ENCODE measurements at regions not wholly inside any gene's neighbourhood (a gene's known extent, or its start where the extent isn't known, plus 50 kb on each side); places are given as distances from the start of the nearest gene placed in this dataset.

GRCh38 chr12:97616946-97617345 is 154.3 kb downstream of the RMST start:
- H3K27ac ChIP-seq, result no peak overlapping the region
- no peak for TF ChIP-seq POLR2A (IDR thresholded peaks at IDR 0.05)
- TF ChIP-seq, protein P1, sequence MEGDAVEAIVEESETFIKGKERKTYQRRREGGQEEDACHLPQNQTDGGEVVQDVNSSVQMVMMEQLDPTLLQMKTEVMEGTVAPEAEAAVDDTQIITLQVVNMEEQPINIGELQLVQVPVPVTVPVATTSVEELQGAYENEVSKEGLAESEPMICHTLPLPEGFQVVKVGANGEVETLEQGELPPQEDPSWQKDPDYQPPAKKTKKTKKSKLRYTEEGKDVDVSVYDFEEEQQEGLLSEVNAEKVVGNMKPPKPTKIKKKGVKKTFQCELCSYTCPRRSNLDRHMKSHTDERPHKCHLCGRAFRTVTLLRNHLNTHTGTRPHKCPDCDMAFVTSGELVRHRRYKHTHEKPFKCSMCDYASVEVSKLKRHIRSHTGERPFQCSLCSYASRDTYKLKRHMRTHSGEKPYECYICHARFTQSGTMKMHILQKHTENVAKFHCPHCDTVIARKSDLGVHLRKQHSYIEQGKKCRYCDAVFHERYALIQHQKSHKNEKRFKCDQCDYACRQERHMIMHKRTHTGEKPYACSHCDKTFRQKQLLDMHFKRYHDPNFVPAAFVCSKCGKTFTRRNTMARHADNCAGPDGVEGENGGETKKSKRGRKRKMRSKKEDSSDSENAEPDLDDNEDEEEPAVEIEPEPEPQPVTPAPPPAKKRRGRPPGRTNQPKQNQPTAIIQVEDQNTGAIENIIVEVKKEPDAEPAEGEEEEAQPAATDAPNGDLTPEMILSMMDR (IDR thresholded peaks at IDR 0.05), result no peak
- intact Hi-C loops (cut with DNase I), result no loop called here
- 77 to 91% (median 83%) methylated on average over 4 of the region's 4 CpGs for WGBS, 4 donors
- no peaks in the 10 kb centered on the region for H3K27me3 ChIP-seq
- H3K4me3 ChIP-seq, result no peak overlapping the region
- H3K9me3 ChIP-seq (replicated peaks in 1 of 3), result no peaks in the 10 kb centered on the region
- H3K4me1 ChIP-seq (replicated peaks in 1 of 2), result no peaks in the 10 kb centered on the region
- no peak for DNase-seq
- no peaks in the 10 kb centered on the region for H3K36me3 ChIP-seq (replicated peaks in 1 of 2)

DNA sequence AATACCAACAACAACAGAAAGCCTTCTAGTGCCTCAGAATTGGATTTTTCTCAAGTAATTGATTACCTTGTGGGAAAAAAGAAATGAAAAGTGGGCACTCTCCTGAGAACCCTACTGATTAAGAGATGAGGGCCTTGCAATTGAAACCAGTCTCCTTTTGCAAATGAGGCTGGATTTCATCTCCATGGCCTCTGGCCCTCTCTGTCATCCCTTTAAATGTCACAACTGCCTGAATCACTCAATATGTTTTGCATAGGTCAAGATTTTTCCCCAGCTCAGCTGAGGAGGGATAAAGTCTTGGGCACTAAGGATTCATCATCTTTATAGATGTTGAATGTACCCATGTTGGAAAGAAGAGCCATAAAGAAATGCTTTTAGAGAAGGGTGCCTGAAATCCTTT is 166.4 kb downstream of the RMST start:
- Histone ChIP-seq H3K9me3 (replicated peaks in 1 of 3) (no peaks in the 10 kb centered on the region), H3K27me3 (no peaks in the 10 kb centered on the region), H3K4me1 (replicated peaks in 1 of 2) (no peaks in the 10 kb centered on the region), H3K27ac (no peak overlapping the region), H3K36me3 (replicated peaks in 1 of 2) (no peaks in the 10 kb centered on the region), H3K4me3 (no peak overlapping the region)
- no peak for DNase-seq
- TF ChIP-seq, protein P1 (IDR thresholded peaks at IDR 0.05), result no peak
- TF ChIP-seq POLR2A (IDR thresholded peaks at IDR 0.05), result no peak
- intact Hi-C loops (cut with DNase I), result no loop called here

DNA sequence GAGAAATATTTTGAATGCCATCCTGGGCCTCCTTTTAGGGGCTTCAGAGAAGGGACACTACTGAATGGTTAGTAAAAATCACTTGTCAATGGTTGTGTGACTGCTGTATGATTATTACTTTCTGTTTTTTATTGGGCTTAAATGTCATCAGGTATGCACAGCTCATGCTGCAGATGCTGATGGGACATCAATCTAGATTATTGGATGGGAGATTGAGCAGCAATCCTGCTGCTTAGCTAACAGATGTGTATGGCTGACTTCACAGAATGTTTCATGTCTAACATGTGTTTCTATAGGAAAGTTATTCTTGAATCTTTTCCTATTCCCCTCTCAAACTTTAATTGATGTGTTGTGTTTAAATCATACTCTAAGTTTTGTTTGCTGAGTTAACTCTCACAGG is 166.8 kb downstream of the RMST start:
- no peak overlapping the region for H3K27ac ChIP-seq
- intact Hi-C loops (cut with DNase I), result no loop called here
- DNase-seq, result no peak
- no peak overlapping the region for H3K4me3 ChIP-seq
- no peaks in the 10 kb centered on the region for H3K36me3 ChIP-seq (replicated peaks in 1 of 2)
- no peak for TF ChIP-seq POLR2A (IDR thresholded peaks at IDR 0.05)
- TF ChIP-seq, protein P1 (IDR thresholded peaks at IDR 0.05), result no peak
- no peaks in the 10 kb centered on the region for H3K27me3 ChIP-seq
- H3K9me3 ChIP-seq (replicated peaks in 1 of 3), result no peaks in the 10 kb centered on the region
- no peaks in the 10 kb centered on the region for H3K4me1 ChIP-seq (replicated peaks in 1 of 2)

GRCh38 chr12:97630356-97630755 is 167.8 kb downstream of the RMST start:
- H3K4me3 ChIP-seq, result no peak overlapping the region
- no peaks in the 10 kb centered on the region for H3K36me3 ChIP-seq (replicated peaks in 1 of 2)
- WGBS, 4 donors, result 75 to 84% (median 83%) methylated on average over 2 of the region's 2 CpGs
- intact Hi-C loops (cut with DNase I), result no loop called here
- H3K9me3 ChIP-seq (replicated peaks in 1 of 3), result no peaks in the 10 kb centered on the region
- H3K27ac ChIP-seq, result no peak overlapping the region
- TF ChIP-seq, protein P1 (IDR thresholded peaks at IDR 0.05), result no peak
- no peak for TF ChIP-seq POLR2A (IDR thresholded peaks at IDR 0.05)
- no peak for DNase-seq
- no peaks in the 10 kb centered on the region for H3K27me3 ChIP-seq
- H3K4me1 ChIP-seq (replicated peaks in 1 of 2), result no peaks in the 10 kb centered on the region

Measured in adrenal gland (tissue), 9 donors.